SK-MEL-5 (cell line): ENCODE measurements at regions not wholly inside any gene's neighbourhood (a gene's known extent, or its start where the extent isn't known, plus 50 kb on each side); places are given as distances from the start of the nearest gene placed in this dataset.

Source experiments
- DNase-seq: peaks from one replicate; pipeline ENCODE4 v3.0.0-alpha.2; 2016; ENCODE audit warnings: low read depth, low spot score
- in situ Hi-C: cut with HindIII; loops from 2 replicates; pipeline ENCODE4 v1.10.0; 2016; ENCODE audit warnings: low sequenced_read_pairs, high pct_unique_total_duplicates, low pct_unique_long_range_greater_than_20kb

GRCh38 chr2:128623776-128624761 is 305.4 kb upstream of the HS6ST1 start:
- in situ Hi-C loops, result no loop called here
- no peak for DNase-seq

DNA sequence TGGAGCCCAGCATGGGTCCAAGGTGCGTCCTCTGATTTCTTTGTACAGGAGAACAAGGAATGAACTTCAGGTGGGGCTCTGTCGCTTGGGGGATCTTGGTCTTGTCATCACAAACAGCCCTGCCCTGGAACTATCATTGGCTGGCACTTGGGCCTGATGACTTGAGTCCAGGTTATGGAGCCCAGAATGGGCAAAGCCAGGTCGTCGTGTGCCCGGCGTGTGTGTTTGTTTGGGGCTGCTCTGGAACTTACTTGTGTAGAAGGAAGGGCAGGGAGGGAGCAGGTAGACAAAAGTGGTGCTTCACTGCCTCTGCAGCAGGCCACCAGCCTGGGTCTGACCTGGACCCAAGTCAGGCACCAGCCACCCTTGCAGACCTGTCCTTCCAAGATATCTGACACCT is 306.3 kb upstream of the HS6ST1 start:
- no peak for DNase-seq
- in situ Hi-C loops, result no loop called here

- in situ Hi-C loops, result no loop called here
- DNase-seq, result no peak
Observed at GRCh38 chr2:128625421-128625820, 306.8 kb upstream of the HS6ST1 start.

DNA sequence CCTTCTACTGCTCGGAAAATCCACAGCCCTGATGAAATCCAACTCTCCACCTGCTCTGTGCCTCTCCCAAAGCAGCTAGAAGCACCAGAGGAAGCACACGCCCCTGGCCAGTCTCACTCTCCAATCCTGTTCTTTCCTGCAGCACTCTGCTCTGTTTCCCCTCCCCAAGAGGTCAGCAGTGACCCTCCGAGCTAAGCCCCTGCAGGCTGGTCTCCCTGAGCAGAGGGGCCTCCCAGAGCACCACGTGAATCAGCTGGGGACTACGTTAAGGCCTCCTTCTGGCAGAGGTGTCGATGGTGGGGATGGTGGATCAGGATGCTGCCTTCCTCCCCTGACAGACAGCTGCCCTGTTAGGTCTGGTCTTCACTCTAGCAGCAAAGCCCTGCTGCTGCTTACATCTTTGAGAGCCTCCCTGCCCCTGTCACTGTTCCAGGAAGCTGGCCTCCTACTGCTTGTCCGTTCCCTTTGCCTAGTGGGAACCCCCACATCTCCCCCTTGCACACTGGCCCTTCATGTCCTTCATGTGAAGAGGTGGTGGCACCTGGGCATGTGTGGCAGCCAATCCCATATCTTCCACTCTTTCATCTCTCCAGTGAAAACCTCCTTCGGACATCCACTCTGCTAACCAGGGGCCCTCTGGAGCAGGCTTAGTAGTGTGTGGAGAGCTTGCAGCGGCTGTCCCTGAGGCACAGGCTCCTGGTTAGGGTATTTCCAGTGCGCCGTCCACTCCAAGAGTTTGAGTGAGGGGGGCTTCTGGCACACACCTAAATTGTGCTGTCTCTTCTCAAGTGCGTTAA is 307.5 kb upstream of the HS6ST1 start:
- in situ Hi-C loops, result no loop called here
- DNase-seq, result no peak

- no peak for DNase-seq
- in situ Hi-C loops, result no loop called here
Observed at GRCh38 chr2:128626760-128627511, 308.3 kb upstream of the HS6ST1 start.

DNA sequence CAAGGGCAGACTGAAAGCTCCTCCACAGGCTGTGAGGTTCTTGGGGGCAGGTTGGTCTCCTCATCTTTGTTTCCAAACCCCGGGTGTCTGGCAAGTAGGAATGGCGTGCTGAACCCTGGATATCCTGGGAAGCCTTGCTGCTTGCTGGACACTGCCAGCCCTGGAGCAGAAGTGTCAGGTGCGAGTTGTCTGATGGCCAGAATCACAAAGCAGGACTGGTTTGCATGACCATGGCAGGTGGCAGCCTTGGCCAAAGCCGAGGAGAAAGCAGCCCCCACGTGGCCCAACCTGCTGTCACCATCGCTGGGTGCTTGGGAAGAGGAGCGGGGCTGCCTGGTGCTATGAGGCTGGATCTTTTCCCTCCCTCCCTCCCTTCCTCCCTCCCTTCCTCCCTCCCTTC is 309.5 kb upstream of the HS6ST1 start:
- in situ Hi-C loops, result no loop called here
- DNase-seq, result no peak

GRCh38 chr2:128628996-128629395 is 310.3 kb upstream of the HS6ST1 start:
- in situ Hi-C loops, result no loop called here
- DNase-seq, result no peak

DNA sequence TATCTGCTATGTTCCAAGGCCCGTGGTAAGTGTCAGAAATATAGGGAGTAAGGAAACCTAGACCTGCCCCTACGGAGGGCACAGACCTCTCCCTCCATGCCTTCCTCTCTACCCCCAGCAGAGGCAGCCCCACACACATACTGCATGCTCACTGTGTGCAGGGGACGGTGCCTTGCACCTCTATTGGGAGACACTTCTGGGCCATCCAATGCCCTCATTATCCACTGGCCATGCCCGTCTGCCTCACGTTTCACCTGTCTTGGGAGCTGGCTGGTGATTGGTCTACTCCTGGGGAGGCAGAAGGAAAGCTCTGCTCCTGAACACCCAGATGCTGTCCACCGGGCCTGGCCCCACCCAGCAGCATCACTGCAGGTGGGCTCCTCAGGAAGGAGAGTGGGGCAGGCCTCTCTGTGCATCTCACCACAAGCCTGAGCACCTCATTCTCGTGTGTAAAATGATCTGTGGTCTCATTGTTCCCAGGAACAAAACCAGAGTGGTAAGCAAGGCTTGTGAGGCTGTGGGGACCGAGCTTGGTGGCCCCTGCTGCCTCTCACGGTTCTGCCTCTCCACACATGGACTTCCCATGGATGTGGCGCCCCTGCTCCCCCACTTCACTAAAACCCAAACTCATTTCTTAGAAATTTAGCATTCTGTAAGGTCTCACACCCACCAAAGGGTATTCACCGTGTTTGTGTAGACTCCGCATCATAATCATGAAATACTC is 312.5 kb upstream of the HS6ST1 start:
- no peak for DNase-seq

DNA sequence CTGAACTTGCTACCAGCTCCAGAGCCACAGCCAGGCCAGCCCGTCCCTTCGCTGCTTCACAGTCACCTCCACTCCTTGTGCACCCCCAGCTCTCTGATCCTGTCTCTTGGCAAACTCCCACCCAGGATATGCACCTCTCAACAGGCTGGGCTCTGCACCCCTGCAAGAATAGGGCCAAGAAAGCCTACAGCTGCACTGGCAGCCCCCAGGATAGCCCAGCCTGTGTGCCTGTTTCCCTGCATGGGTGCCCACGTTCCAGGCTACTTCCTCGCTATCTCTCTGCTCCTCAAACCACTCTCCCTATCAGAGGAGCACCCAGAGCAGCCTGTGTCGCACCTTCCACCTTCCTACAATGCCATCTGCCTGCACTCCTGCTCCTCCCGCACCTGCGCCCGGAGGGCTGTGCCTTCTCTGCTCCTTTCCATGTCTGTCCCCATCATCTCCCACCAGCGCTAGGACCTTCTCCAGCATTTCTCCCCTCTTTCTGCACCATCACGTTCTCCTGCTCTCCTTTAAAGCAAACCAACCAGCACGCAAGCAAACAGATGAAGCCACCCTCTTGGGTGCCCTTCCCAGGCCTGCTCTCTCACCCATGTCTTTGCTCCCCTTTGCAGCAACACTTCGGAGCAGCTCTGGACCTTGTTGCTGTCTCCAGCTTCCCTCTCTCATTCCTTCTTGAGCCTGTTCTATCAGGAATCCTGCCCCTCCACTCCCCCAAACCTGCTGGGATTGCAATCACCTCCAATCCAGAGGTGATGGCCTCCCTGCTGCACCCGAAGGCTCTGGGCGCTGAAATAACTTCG is 313.2 kb upstream of the HS6ST1 start:
- in situ Hi-C loops, result no loop called here
- DNase-seq, result no peak

More for the DNA sequence above, 312.5 kb upstream of the HS6ST1 start:
- in situ Hi-C loops, result no loop called here

DNA sequence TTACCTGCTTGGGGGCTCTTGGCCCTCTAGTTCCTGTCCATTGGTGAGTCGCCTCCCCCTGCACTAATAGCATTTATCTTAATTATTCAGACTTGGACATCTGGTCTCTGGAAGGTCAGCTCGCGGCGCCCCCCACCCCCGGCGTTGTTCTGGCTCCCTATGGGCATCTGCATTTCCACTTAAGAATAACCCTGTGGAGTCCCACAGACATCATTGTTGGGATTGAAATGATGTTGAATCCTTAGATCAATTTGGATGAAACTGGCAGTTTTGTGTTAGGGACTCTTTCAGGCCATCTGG is 313.8 kb upstream of the HS6ST1 start:
- DNase-seq, result no peak
- in situ Hi-C loops, result no loop called here

GRCh38 chr2:128633501-128633900 is 314.8 kb upstream of the HS6ST1 start:
- in situ Hi-C loops, result no loop called here
- DNase-seq, result no peak

- in situ Hi-C loops, result no loop called here
- DNase-seq, result no peak
Observed at GRCh38 chr2:128635361-128635900, 316.8 kb upstream of the HS6ST1 start.

- DNase-seq, result no peak
- in situ Hi-C loops, result no loop called here
Observed at GRCh38 chr2:128636802-128637147, 318.1 kb upstream of the HS6ST1 start.

- in situ Hi-C loops, result no loop called here
- no peak for DNase-seq
Observed at GRCh38 chr2:128637481-128638155, 318.9 kb upstream of the HS6ST1 start.

DNA sequence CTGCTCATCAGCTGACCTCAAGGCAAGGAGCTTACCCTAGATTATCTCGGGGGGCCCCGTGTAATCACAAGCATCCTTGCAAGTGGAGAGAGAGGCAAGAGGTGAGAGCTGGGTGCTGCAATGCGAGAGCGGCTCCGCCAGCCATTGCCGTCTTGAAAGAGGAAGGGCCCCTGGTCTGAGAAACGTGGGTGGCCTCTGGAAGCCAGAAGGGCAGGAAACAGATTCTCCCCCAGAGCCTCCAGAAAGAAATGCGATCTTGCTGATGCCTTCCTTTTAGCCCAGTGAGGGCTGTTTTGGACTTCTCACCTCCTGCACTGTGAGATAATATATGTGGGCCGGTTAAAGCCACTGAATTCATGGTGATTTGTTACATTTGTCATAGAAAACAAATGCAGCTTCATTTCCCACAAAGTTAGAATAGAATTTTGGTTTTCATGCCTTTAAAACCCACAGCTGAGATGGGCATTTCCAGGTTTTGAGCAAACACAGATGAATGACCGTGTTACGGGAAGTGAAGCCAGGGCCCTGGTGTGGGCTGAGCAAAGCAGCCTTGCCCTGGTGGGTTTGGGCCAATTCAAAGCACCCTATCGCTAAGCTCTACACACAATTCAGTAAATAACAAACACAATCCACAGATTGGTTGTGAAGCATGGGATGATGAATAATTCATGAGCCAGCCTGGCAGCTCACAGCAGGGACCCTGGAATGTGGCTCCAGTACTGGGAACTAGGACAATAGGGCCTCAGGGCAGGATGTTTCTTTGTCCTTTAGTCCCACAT is 319.9 kb upstream of the HS6ST1 start:
- in situ Hi-C loops, result no loop called here

GRCh38 chr2:128639120-128639477 is 320.4 kb upstream of the HS6ST1 start:
- in situ Hi-C loops, result no loop called here
- DNase-seq, result no peak

More for the DNA sequence above, 319.9 kb upstream of the HS6ST1 start:
- no peak for DNase-seq
